ENCODE measurements at regions not wholly inside any gene's neighbourhood (a gene's known extent, or its start where the extent isn't known, plus 50 kb on each side); places are given as distances from the start of the nearest gene placed in this dataset.

DNA sequence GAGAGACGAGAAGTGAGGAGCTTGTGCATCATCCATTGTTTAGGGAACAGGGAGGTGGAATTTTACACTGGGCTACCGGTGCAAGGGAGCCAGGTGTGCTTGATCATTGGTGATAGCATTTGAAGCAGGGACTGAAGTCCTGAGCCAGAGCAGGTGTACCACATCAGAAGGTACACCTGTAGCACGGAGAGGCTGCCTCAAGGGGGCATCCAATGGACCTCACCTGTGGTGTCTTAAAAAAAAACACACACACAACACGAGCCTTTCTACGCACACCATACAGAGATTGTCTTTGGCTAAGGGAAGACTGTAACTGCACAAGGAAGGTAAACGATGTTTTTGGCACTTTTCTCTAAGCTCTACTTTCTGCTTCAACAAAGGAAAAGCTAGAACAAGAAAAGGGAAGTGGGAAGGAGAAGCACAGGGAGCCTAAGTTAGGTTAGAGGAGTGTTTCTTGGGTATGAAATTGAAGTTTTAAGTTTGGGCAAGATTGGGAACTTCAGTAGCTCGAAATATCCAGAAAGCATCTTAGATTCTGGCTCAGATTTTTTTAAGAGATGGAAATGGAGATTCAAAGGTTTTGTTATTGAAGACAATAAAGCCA lies 334.3 kb upstream of the FBXO33 start:
- Mint-ChIP-seq H3K4me1 (peaks cover 0 to 12% (median 6%) of the 10 kb centered on the region in 3 donors), H3K4me3 (no peak overlapping the region), H3K9me3 (peaks cover 0 to 4% (median 0%) of the 10 kb centered on the region in 7 donors)

DNA sequence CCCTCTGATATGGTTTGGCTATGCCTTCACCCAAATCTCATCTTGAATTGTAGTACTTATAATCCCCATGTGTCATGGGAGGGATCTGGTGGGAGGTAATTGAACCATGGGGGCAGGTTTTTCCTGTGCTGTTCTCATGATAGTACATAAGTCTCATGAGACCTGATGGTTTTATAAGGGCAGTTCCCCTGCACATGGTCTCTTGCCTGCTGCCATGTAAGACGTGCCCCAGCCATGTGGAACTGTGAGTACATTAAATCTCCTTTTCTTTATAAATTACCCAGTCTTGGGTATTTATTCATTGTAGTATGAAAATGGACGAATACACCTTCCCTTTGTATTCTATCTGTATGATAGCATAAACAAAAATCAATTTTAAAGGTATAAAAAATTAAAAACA lies 333.4 kb upstream of the FBXO33 start:
- DNase-seq (no peak), ATAC-seq (ENCODE audit: low read depth in 2 of 2) (no peak)
- Mint-ChIP-seq H3K4me3 (no peak overlapping the region), H3K36me3 (no peaks in the 10 kb centered on the region), H3K4me1 (peaks cover 0 to 12% (median 6%) of the 10 kb centered on the region in 3 donors), H3K27me3 (no peaks in the 10 kb centered on the region), H3K27ac (no peak overlapping the region), H3K9me3 (peaks cover 0 to 4% (median 0%) of the 10 kb centered on the region in 7 donors)

More for the DNA sequence above, 334.3 kb upstream of the FBXO33 start:
- ATAC-seq (ENCODE audit: low read depth in 2 of 2) (no peak), DNase-seq (no peak)
- Mint-ChIP-seq H3K36me3 (no peaks in the 10 kb centered on the region), H3K27ac (no peak overlapping the region), H3K27me3 (no peaks in the 10 kb centered on the region)

DNA sequence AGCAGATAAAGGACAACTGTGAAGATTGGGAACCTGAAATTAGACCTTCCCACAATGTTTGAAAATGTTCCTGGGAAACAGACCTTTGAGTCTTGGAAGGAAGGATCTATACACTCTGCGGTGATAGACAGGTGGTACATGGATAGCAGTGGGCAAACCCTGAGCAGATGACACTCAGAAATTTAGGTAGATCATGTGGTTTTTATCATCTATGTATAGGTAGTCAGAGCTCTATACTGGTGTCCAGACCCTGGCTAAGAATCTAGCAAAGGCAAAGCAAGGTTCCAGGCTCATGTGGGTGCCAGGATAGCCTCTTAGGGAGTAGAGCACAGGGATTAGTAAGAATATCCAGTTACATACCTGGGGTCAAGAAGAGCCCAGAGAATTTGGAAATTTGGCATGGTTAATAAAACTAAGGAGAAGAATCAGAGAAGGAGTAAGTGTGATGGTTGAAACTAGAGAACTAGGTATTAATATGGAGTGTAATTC lies 331.2 kb upstream of the FBXO33 start:
- H3K27ac Mint-ChIP-seq: peak overlapping the region in 2 of 6 donors; percentile 34 to 36
- H3K4me1 Mint-ChIP-seq: peaks cover 0 to 12% (median 6%) of the 10 kb centered on the region in 3 donors

DNA sequence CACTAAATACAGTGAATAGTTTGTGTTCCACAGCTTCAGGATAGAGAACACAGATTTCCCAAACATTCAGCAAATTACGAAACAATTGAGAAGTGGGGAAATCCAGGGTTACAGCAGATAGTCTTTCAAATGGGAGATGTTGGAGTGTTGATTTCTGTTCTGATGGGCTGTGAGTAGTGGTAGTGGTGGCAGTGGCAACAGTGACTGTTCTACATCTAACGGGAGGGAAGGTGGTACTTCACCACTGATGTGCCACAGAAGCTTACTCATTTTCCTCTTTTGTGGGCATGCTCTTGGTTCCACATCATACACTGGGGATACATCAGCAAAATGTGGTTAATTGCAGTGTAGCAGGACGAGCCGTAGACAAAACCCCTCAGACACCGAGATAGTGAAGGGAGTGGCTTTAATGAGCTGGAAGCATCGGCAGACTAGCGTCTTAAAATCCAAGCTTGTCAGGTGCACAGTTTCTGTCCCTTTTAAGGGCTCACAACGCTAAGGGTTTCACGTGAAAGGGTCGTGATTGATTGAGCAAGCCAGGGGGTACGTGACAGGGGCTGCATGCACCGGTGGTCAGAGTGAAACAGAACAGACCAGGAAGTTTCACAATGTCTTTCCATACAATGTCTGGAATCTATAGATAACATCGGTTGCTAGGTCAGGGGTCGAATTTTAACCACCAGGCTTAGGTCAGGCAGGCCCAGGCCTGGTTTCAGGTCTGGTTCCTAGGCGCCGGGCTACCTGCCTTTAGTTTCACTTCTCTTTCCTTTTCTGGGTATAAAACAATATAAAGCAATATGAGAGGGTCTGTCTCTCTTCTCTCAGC lies 330.6 kb upstream of the FBXO33 start:
- peaks cover 0 to 4% (median 0%) of the 10 kb centered on the region in 7 donors for H3K9me3 Mint-ChIP-seq
- peak overlapping the region in 4 of 8 donors; percentile 4 to 80 (median 20) for H3K4me3 Mint-ChIP-seq
- H3K27ac Mint-ChIP-seq: peak overlapping the region in 4 of 6 donors; percentile 34 to 62 (median 42)
- DNase-seq: peak; percentile 5
- peaks cover 0 to 12% (median 6%) of the 10 kb centered on the region in 3 donors for H3K4me1 Mint-ChIP-seq
- H3K27me3 Mint-ChIP-seq: no peaks in the 10 kb centered on the region
- H3K36me3 Mint-ChIP-seq: no peaks in the 10 kb centered on the region
- peak in 1 of 2 donors; percentile 32 for ATAC-seq (ENCODE audit: low read depth in 2 of 2)

More for the DNA sequence above, 331.2 kb upstream of the FBXO33 start:
- Mint-ChIP-seq H3K9me3 (peaks cover 0 to 4% (median 0%) of the 10 kb centered on the region in 7 donors), H3K36me3 (no peaks in the 10 kb centered on the region), H3K4me3 (no peak overlapping the region), H3K27me3 (no peaks in the 10 kb centered on the region)
- no peak for DNase-seq
- ATAC-seq (ENCODE audit: low read depth in 2 of 2): no peak

DNA sequence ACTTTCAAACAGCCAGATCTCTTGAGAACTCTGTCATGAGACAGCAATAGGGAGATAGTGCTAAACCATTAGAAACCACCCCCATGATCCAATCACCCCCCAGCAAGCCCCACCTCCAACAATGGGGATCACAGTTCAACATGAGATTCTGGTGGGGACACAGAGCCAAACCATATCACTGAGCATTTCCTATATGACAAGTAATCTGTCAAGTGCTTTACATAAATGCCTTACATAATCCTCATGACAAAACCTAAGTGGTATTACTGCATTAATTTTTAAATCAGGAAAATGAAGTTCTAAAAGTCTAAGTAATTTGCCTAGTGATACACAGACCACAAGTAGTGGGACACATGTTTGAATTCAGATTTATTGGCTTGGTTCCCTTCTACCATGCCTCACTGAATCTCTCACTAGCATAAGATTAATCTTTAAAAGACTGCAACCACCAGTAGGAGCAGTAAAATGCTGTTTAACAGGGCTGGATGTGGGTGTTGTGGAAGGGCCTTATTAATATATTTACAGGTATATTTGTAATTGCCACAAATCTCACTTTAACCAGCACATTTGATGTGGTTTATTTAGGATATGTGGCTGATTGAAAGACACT lies 323.1 kb upstream of the FBXO33 start:
- H3K36me3 Mint-ChIP-seq: no peaks in the 10 kb centered on the region
- DNase-seq (no peak), ATAC-seq (ENCODE audit: low read depth in 2 of 2) (no peak)
- peaks cover 0 to 3% (median 0%) of the 10 kb centered on the region in 3 donors for H3K27me3 Mint-ChIP-seq
- H3K27ac Mint-ChIP-seq: no peak overlapping the region
- no peaks in the 10 kb centered on the region for H3K4me1 Mint-ChIP-seq
- no peak overlapping the region for H3K4me3 Mint-ChIP-seq
- H3K9me3 Mint-ChIP-seq: peaks cover 0 to 6% (median 0%) of the 10 kb centered on the region in 7 donors

DNA sequence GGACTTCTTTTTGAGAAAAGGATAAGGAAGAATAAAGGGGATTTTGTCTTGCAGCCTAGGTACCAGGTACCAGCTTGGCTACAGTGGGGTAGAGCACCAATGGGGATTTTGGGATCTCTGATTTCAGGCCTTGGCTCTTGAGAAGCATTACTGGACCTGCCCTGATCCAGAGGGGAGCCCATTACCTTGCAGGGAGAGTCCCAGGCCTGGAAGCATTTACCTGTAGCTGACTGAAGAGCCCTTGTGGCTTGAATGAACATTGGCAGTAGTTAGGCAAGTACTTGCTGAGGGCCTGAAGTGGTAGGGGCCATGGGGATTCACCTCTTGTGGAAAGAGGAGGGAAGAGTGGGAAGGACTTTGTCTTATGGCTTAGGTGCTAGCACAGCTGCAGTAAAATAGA lies 308.2 kb upstream of the FBXO33 start:
- Mint-ChIP-seq H3K4me1 (no peaks in the 10 kb centered on the region), H3K36me3 (no peaks in the 10 kb centered on the region), H3K27ac (no peak overlapping the region), H3K9me3 (peaks cover 0 to 9% (median 7%) of the 10 kb centered on the region in 7 donors), H3K27me3 (no peaks in the 10 kb centered on the region), H3K4me3 (no peak overlapping the region)
- ATAC-seq (ENCODE audit: low read depth in 2 of 2): no peak
- DNase-seq: no peak

DNA sequence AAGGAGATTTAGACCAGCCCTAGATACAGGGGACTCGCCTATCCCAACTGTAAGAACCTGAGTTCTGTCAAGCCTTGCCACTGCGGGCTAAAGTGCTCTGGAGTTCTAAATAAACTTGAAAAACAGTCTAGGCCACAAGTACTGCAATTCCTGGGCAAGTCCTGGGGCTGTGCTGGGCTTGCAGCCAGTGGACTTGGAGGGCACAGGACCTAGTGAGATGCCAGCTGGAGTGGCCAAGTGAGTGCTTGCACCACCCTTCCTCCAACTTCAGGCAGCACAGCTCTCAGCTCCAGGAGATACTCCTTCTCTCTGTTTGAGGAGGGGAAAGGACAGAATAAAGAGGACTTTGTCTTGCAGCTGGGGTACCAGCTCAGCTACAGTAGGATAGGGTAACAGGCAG lies 307.6 kb upstream of the FBXO33 start:
- Mint-ChIP-seq H3K36me3 (no peaks in the 10 kb centered on the region), H3K4me1 (no peaks in the 10 kb centered on the region), H3K4me3 (no peak overlapping the region), H3K9me3 (peaks cover 0 to 9% (median 7%) of the 10 kb centered on the region in 7 donors), H3K27ac (no peak overlapping the region), H3K27me3 (no peaks in the 10 kb centered on the region)
- no peak for ATAC-seq (ENCODE audit: low read depth in 2 of 2)
- no peak for DNase-seq

DNA sequence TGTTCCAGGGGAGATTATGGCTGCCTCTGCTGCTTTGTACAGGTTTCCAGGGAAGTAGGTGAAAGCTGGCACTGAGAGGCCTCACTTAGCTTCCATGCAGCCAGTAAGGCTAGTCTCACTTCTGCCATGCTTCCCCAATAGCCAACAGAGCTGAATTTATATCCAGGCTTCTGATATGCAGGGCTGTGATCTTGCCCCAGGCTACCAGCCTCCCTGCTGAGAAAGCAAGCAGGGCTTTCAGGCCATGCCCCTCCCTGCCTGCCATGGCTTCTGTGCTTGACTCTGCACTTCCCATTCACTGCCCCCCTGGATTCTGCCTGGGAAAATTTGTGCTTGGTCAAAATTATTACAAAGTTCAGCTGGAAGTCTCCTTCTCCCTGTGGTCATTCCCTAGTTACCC lies 302.1 kb upstream of the FBXO33 start:
- no peak for DNase-seq
- no peak for ATAC-seq (ENCODE audit: low read depth in 2 of 2)
- peaks cover 0 to 14% (median 5%) of the 10 kb centered on the region in 7 donors for H3K9me3 Mint-ChIP-seq
- H3K4me1 Mint-ChIP-seq: no peaks in the 10 kb centered on the region
- H3K4me3 Mint-ChIP-seq: no peak overlapping the region
- no peaks in the 10 kb centered on the region for H3K36me3 Mint-ChIP-seq
- H3K27me3 Mint-ChIP-seq: no peaks in the 10 kb centered on the region
- H3K27ac Mint-ChIP-seq: no peak overlapping the region

DNA sequence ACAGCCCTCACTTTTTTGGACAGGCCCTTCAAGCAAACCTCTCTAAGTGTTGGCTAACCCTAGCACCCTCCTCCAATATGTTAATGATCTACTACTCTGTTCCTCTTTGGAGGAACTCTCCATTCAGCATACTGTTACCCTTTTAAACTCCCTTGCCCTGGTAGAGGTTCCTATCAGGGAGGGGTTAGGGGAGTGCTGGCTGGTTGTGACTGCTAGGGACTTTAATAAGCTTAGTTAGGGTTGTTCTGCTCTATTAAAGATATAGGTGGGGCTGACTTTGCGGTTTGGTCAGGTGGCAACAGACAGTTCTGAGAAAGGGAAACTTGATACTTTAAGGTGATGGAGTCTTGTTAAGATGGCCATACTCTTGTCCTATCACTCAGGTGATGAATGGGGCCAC lies 301.5 kb upstream of the FBXO33 start:
- DNase-seq (no peak), ATAC-seq (ENCODE audit: low read depth in 2 of 2) (no peak)
- Mint-ChIP-seq H3K4me1 (no peaks in the 10 kb centered on the region), H3K27ac (no peak overlapping the region), H3K36me3 (no peaks in the 10 kb centered on the region), H3K27me3 (no peaks in the 10 kb centered on the region), H3K4me3 (no peak overlapping the region), H3K9me3 (peaks cover 1 to 20% (median 5%) of the 10 kb centered on the region in 7 donors)

DNA sequence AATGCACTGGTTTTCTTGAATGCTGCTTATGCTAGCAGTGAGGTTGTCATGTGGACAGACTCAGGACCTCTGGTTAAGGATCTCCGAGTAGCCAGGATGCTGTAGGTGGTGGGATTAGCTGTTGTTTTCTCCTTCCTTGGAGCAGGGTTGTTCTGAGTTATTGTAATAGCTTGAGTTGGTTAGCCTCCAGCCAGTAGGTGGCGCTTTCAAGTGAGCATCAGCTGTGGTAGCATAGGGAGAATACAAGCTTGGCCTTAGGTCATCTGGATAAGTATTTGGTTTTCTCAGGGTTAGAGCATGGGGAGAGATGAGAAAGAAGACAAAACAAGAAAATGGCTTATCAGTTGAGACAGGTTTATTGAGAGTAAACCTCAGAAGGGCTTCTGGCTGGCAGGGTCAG lies 299.7 kb upstream of the FBXO33 start:
- Mint-ChIP-seq H3K36me3 (no peaks in the 10 kb centered on the region), H3K4me3 (no peak overlapping the region), H3K9me3 (peaks cover 0 to 16% (median 3%) of the 10 kb centered on the region in 7 donors), H3K27ac (no peak overlapping the region), H3K27me3 (no peaks in the 10 kb centered on the region), H3K4me1 (no peaks in the 10 kb centered on the region)
- ATAC-seq (ENCODE audit: low read depth in 2 of 2) (no peak), DNase-seq (no peak)

DNA sequence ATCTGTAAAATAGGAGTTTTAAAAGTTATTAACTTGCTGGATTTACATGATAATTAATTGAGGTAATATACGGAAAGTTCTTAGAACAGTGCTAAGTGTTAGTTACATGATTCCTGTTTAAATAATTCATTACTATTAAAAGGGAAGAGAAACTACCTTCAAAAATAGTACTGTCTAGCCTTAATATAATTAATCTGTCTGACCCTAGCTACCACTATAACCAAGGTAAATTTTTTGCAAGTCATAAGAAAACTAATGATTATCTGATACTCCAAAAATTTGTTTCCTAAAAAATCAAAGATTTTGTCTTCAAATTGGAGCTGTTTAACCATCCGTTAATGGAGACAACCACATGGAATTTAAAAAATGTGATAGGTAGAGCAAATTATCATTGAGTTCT lies 294.3 kb upstream of the FBXO33 start:
- Mint-ChIP-seq H3K36me3 (no peaks in the 10 kb centered on the region), H3K27me3 (no peaks in the 10 kb centered on the region), H3K4me3 (no peak overlapping the region), H3K27ac (no peak overlapping the region), H3K9me3 (peaks cover 0 to 16% (median 3%) of the 10 kb centered on the region in 7 donors), H3K4me1 (no peaks in the 10 kb centered on the region)
- no peak for DNase-seq
- ATAC-seq (ENCODE audit: low read depth in 2 of 2): no peak

DNA sequence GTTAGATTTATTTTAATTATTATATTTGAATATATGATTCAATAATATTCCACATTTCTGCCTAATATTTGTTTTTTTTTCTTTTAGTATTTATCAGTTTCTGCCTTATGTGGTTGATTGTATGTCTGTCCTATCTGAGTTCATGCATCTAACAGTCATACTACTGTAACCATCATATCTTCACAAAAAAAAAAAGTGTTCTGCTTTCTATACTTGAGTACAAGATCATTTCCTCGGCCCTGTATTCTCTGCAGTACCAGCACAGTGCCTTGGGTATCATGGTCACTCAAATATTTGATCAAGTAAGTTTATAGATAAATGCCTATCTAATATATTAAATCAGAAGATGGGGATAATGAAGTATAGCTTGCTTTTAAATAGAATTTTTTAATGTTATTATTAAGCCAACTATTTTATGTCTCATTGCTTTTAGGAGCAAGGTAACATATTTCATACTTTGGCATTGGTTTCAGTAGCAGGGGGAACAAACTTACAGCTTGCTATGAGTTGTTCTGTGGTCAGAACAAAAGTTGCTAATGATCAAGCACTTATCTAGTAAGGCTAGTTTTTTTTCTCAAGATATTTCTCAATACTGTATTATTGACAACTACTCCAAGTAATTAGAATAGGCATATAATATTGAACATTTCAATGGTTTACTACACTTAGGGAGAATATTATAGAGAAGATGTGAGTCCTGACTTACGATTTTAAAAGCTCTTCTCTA lies 290.5 kb upstream of the FBXO33 start:
- H3K36me3 Mint-ChIP-seq: no peaks in the 10 kb centered on the region
- H3K27ac Mint-ChIP-seq: no peak overlapping the region
- H3K4me1 Mint-ChIP-seq: no peaks in the 10 kb centered on the region
- ATAC-seq (ENCODE audit: low read depth in 2 of 2) (no peak), DNase-seq (no peak)
- H3K9me3 Mint-ChIP-seq: peaks cover 0 to 2% (median 0%) of the 10 kb centered on the region in 7 donors
- no peak overlapping the region for H3K4me3 Mint-ChIP-seq
- no peaks in the 10 kb centered on the region for H3K27me3 Mint-ChIP-seq

DNA sequence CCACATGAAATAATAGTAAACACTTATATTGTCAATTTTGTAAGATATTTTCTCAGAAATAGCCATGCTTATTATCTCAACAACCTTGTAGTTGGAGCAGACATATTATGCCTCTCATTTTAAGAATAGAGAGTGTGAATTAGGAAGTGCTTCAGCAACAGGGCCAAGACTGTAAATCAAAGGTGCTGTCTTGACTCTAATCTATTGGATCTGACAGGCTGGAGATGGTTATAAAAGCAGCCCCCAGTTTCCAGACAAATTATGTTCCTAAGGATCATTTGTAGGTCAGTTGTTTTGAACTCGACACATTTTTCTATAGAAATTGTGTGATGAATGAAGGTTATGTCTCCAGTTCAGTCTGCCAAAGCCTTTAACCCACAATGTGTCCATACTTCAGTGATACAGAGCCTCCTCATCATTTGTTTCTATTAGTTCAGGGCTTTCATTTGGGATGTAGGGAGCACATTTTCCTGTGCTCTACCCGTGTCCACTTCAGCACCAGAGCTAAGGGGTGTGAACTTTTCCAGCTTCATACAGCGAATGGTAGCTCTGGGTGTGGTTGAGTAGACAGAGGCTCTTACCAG lies 284.8 kb upstream of the FBXO33 start:
- H3K36me3 Mint-ChIP-seq: no peaks in the 10 kb centered on the region
- H3K27me3 Mint-ChIP-seq: no peaks in the 10 kb centered on the region
- H3K4me3 Mint-ChIP-seq: no peak overlapping the region
- no peak overlapping the region for H3K27ac Mint-ChIP-seq
- ATAC-seq (ENCODE audit: low read depth in 2 of 2) (no peak), DNase-seq (no peak)
- H3K9me3 Mint-ChIP-seq: peaks cover 0 to 5% (median 3%) of the 10 kb centered on the region in 7 donors
- no peaks in the 10 kb centered on the region for H3K4me1 Mint-ChIP-seq
